Lower leg skin (tissue), 3 donors: ENCODE measurements at regions not wholly inside any gene's neighbourhood (a gene's known extent, or its start where the extent isn't known, plus 50 kb on each side); places are given as distances from the start of the nearest gene placed in this dataset.
"Not testable (repeated sequence)": the region's sequence is repeated elsewhere in the genome, so short reads cannot be mapped to it uniquely, and the experiment has no call there.

Source experiments
- POLR2A ChIP-seq, 2 donors: fragments of 450-650 bp; IDR thresholded peaks; one replicate each; pipeline ENCODE4 v1.6.1; 2016 to 2017; ENCODE audit warnings: antibody characterized with exemption in 2 of 2, mild to moderate bottlenecking in 1 of 2, moderate library complexity in 1 of 2
- TF ChIP-seq, protein P1 (sequence below), 3 donors: fragments of 450-650 bp; IDR thresholded peaks; one replicate each; pipeline ENCODE4 v1.5.1; 2016; ENCODE audit warnings: antibody characterized with exemption in 3 of 3, mild to moderate bottlenecking in 3 of 3, moderate library complexity in 2 of 3

DNA sequence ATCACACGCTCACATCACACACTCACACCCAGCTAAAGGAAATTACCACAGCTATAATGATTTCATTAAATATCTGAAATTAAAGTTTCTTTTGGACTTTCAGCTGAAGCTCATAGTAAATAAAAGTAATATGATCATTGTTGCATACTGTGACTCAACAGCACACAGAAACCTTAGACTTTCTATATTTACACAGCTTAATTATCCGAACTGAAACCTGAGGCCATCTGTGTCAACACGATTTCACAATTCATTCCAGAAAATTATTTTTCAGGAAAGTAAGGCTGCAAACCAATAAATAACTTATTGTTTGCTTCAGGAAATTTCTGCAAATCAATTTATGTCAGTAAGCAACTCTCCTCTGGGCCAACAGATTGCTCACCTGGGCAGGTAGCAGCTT, 1352.2 kb upstream of the CDH18 start:
- TF ChIP-seq, protein P1, sequence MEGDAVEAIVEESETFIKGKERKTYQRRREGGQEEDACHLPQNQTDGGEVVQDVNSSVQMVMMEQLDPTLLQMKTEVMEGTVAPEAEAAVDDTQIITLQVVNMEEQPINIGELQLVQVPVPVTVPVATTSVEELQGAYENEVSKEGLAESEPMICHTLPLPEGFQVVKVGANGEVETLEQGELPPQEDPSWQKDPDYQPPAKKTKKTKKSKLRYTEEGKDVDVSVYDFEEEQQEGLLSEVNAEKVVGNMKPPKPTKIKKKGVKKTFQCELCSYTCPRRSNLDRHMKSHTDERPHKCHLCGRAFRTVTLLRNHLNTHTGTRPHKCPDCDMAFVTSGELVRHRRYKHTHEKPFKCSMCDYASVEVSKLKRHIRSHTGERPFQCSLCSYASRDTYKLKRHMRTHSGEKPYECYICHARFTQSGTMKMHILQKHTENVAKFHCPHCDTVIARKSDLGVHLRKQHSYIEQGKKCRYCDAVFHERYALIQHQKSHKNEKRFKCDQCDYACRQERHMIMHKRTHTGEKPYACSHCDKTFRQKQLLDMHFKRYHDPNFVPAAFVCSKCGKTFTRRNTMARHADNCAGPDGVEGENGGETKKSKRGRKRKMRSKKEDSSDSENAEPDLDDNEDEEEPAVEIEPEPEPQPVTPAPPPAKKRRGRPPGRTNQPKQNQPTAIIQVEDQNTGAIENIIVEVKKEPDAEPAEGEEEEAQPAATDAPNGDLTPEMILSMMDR (IDR thresholded peaks at IDR 0.05) = not testable (repeated sequence)
- TF ChIP-seq POLR2A (IDR thresholded peaks at IDR 0.05) = not testable (repeated sequence)
